Stimulated activated CD8-positive, alpha-beta memory T cell treated with anti-CD3 and anti-CD28 coated beads, Interleukin-15, amount 100 ng/mL, for 24 hours (primary cell): ENCODE measurements at regions not wholly inside any gene's neighbourhood (a gene's known extent, or its start where the extent isn't known, plus 50 kb on each side); places are given as distances from the start of the nearest gene placed in this dataset.
A peak's percentile ranks its signal among the peaks of the same experiment; 100 is the strongest.
"Not testable (repeated sequence)": the region's sequence is repeated elsewhere in the genome, so short reads cannot be mapped to it uniquely, and the experiment has no call there.

ENCODE experiments used
- DNase-seq: peaks from one replicate; pipeline ENCODE4 v3.0.0-alpha.2; 2020; ENCODE audit warnings: low read depth

GRCh38 chr3:75126556-75126955 is 512.1 kb upstream of the CNTN3 start:
- no peak for DNase-seq

DNA sequence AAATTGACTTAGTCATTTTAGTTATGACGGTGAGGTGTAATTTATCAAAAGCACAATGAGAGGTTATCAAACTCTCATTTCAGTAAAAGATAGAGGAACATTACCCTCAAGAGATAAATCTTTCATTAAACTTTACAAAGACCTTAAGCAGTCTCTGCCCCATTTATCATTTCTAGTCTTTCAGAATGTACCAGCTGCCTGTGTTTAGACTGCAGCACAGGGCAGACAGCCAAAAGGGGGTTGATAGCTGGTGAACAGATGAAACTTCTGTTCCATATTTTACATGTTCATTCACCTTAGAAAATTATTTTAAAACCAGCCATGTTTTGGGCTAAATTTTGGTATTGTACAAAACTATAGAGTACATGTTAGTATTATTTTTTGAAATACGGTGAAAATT is 514.6 kb upstream of the CNTN3 start:
- no peak for DNase-seq

DNA sequence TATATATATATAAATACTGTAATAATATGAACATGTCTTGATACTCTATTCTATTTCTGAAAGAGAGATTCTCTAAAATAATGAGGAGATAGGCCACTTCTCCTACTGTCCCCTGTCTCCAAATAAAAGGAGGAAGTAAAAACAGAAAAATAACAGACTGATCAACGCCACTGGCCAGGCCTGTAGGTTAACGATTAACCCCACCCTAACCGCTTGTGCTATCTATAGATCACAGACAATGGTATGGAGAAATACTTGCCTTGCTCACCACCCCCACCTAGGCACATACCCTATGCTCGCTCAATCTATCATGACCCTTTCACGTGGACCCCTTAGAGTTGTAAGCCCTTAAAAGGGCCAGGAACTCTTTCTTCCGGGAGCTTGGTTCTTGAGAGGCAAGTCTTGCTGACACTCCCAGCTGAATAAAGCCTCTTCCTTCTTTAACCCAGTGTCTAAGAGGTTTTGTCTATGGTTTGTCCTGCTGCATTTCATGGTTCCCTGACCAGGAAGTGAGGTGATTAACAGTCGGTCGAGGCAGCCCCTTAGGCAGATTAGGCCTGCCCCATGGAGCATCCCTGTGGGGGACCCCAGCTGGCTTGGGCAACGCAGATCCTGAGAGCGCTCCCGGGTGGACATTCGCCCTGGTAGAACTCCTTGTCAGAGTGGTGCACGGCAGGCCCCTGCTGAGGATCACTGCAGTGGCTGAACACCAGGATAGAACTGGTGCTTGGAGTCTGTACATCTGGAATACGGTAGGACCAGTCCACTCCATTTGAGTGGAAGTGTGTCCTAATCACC is 521.8 kb upstream of the CNTN3 start:
- no peak for DNase-seq

- no peak for DNase-seq
Observed at GRCh38 chr3:75138345-75138744, 523.9 kb upstream of the CNTN3 start.

- DNase-seq, result no peak
Observed at GRCh38 chr3:75140904-75141615, 523.1 kb upstream of the FRG2C start.

DNA sequence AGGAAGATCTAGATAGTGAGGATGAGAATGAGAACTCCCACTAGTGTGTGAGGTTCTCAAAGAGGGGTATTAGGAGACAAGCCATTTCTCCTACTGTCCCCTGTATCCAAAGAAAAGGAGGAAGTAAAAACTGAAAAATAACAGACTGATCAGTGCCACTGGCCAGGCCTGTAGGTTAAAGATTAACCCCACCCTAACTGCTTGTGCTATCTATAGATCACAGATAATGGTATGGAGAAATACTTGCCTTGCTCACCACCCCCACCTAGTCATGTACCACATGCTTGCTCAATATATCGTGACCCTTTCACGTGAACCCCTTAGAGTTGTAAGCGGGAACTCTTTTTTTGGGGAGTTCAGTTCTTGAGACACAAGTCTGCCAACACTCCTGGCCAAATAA is 519.7 kb upstream of the FRG2C start:
- DNase-seq, result no peak

- no peak for DNase-seq
Observed at GRCh38 chr3:75171630-75172230, 492.4 kb upstream of the FRG2C start.

- no peak for DNase-seq
Observed at GRCh38 chr3:75176937-75177336, 487.2 kb upstream of the FRG2C start.

DNA sequence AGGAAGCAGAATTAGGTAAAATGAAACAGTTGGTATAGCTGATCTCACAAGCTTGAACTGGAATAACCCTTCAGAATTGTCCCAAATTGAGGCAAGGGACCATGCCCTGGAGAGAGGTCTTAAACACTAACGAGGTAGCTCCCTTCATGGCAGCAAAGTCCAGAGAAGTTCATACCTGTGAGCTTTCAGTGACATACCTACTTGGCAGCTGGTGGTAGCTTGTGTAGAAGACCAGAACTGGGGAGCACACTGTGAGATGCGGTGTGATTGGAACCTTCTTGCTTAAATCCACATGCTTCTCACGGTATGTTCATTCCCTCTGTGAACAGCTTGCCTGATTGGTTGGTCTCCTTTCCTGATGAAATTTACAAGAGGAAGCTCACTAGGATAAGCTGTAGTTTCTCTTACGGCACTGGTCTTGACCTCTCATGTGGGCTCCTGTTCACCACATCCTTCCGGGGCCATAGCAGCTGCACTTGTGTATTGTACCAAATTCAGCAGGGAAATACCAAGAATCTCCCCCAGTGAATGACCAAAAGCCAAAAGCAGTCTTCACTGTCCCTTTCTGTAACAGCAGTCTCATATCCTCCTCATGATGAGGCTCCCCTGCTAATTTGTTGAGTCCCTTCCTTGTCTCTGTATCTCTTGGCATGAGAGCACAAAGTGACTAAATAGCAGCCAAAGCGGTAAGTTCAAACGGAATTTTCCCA is 483.7 kb upstream of the FRG2C start:
- no peak for DNase-seq

- no peak for DNase-seq
Observed at GRCh38 chr3:75180945-75181298, 483.2 kb upstream of the FRG2C start.

- no peak for DNase-seq
Observed at GRCh38 chr3:75188962-75189361, 475.2 kb upstream of the FRG2C start.

DNA sequence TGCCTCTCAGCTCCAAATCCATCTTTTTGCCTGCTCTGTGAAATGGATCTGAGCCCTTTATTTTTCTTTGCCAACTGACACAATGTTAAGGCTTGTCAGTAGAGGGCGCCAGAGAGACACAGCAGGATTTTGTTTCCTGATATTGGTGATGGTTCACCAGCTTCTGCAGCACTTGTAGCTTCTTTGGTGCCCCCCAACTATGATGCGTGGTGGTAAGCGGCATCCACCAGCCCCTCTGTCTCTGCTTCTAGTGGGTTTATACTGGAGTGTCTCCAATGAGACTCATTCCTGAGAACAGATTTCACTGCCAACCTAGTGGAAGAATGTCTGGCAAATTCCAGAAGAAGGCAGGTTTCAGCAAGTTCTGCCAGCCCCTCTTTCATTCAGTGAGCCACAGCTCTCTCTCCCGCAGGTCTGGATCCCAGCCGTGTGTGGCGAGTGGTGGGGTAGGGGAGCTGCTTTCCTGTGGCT is 471.9 kb upstream of the FRG2C start:
- peak; percentile 14 for DNase-seq

DNA sequence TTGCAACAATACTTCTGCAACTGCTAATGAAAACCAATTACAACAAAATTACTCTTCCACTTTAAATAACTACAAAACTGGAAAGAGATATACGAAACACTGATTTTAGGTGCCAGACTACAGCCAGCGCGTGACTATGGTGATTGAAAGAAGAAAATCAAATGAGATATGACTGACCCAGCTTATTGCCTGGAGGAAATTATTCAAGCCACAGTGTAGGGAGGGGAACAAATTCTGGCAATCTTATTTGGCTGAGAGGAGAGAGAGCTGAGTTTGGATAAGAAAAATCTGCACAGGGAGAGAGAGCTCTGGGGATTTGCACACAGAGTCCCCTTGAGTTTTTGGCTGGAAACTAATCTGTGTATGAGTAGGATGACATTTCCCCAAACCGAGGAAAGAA is 470.3 kb upstream of the FRG2C start:
- no peak for DNase-seq

DNA sequence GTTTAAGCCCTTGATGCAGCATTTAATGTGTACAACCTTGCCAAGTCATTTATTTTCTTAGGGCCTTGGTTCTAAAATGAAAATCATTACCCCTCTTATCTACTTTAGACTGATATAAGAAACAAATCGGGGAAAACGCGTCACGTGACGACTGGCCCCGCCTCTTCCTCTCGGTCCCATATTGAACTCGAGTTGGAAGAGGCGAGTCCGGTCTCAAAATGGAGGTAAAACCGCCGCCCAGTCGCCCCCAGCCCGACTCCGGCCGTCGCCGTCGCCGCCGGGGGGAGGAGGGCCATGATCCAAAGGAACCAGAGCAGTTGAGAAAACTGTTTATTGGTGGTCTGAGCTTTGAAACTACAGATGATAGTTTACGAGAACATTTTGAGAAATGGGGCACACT is 449.8 kb upstream of the FRG2C start:
- not testable (repeated sequence) for DNase-seq

DNA sequence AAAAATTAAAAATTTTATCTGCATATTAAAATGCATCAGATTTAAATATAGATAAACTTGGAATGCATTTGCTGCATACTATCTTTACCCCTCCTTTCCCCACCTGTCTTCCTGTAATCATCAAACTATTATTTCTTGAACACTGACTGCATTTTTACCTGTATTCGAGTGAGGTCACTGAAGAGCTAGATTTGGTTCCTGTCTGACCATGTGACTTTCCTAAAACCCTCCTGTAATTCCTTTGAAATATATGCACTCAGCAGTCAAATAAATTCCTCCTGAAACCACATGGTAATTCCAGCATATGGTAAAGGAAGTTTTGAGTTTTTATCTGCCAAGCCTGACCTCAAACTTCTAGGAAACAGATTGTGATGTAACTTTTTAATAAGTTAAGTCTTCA is 445.6 kb upstream of the FRG2C start:
- DNase-seq, result no peak

- DNase-seq, result no peak
Observed at GRCh38 chr3:75220932-75221331, 443.2 kb upstream of the FRG2C start.

DNA sequence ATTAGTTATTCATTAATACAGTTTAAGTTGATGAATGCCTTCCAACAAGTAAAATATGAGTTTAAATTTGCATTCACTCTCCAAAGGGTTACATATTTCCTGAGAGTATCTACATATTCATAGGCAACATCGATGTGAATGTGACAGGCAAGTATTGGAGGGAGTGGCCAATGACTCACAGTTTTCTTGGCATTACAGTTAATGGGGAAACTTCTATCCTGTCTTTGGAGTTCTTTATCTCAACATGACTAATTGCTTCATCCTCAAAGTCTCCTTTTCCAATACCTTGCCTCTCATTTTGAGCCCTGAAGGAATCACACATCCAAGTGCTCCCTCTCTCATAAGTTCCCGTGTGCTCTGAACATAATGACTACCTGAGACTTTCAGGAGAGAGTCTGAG is 439.7 kb upstream of the FRG2C start:
- no peak for DNase-seq

DNA sequence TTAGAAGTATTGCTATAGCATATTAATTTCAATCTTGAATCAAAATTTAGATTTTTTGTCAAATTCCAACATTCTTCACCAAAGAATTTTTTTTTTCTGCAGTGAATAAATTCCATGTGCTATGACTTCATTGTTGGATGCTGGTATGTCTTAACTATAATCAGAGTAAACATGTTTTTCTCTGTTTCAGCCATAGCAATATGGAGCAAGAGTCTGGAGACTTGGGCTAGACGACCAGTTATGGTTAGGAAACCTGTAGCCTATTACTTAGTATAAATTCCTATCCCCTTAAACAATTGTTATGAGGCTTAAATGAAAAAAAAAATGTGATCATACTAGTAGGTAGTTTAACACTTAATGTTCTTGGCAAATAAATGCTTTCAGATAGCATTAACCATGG is 431.9 kb upstream of the FRG2C start:
- DNase-seq, result no peak

DNA sequence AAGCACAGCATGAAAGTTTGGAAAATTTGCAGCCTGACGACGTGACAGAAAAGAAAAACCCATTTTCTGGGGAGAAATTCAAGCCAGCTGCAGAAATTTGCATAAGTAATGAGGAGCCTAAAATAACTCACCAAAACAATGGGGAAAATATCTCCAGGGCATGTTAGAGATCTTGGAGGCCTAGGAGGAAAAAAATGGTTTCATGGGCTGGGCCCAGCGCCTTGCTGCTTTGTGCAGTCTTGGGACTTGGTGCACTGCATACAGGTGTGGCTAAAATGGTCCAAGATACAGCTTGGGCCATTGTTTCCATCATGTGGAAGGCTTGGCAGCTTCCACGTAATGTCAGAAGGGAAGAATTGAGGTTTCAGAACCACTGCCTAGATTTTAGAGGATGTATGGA is 428.5 kb upstream of the FRG2C start:
- no peak for DNase-seq

GRCh38 chr3:75237053-75237452 is 427.1 kb upstream of the FRG2C start:
- no peak for DNase-seq

DNA sequence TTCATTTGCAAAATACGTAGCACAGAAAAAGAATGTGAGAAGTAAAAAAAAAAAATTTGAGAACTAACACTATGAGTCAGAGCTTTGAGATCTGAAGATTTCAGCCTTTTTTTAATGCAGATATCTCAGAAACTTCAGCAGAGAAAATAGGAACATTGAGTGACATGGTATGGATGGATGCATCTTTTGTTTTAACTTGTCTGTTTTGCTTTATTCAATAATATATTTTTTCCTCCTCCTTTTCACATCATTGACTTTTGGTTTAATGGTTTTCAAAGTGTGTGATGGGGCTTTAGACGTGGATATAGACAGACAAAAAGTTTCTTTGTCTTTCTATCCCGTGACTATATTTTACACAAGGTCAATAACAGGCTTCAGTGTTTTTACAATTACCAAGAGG is 426.7 kb upstream of the FRG2C start:
- no peak for DNase-seq

DNA sequence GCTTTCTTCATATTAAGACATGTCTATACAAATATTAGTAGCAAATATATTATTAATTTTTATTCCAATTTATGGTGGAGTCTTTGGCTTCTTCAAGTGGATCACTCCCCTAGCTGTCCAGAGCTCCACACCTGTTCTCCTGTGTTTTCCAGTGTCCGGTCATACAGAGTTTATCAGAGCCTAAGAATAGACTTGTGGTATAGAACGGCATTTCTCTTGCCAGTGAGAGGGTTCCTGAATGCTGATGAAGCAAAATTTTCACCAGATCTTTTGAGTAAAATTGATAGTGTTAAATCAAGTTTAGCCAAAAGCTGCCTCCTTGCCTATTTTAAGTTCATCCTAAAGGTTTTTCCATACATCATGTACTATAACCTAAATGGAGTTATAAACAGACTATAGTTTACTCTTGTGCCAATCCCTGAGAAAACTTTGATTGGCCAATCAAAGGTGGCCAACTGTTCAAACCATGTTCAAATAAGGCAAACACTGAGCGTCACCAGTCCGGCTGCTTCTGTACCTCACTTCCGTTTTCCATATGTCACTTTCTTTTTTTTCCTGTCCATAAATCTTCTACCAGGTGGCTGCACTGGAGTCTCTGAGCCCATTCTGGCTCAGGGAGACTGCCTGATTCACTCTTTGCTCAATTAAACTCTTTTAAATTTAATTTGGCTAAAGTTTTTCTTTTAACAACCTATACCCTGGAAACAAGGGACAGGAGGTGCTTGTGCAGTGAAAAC is 422.7 kb upstream of the FRG2C start:
- not testable (repeated sequence) for DNase-seq
